Tibial artery (tissue), 4 donors: ENCODE measurements at regions not wholly inside any gene's neighbourhood (a gene's known extent, or its start where the extent isn't known, plus 50 kb on each side); places are given as distances from the start of the nearest gene placed in this dataset.

Experiments
- DNase-seq, 2 donors: peaks; one replicate each; pipeline ENCODE4 v3.0.0-alpha.2; 2019
- H3K27ac ChIP-seq, 2 donors: fragments of 200-600 bp; sonication (generic) in 1 of 2; 1 replicate in 1 of 2; 2 replicates in 1 of 2; pipeline ENCODE4 v1.5.1; 2018 to 2019; ENCODE audit warnings: mild to moderate bottlenecking in 1 of 2
- H3K27me3 ChIP-seq, 2 donors: fragments of 200-600 bp; sonication (generic) in 1 of 2; one replicate each; pipeline versions ENCODE4 v1.5.1 to v1.6.0; 2016 to 2019
- H3K36me3 ChIP-seq, 3 donors: fragments of 200-600 bp; sonication (generic) in 2 of 3; one replicate each; pipeline ENCODE4 v1.5.1; 2016 to 2019; ENCODE audit warnings: mild to moderate bottlenecking in 2 of 3
- H3K4me1 ChIP-seq, 4 donors: fragments of 200-600 bp; sonication (generic) in 2 of 4; 1 replicate in 3 of 4; 2 replicates in 1 of 4; pipeline ENCODE4 v1.5.1; 2016 to 2019
- H3K4me3 ChIP-seq, 2 donors: fragments of 200-600 bp; sonication (generic) in 1 of 2; 1 replicate in 1 of 2; 2 replicates in 1 of 2; pipeline ENCODE4 v1.5.1; 2018 to 2019; ENCODE audit warnings: mild to moderate bottlenecking in 2 of 2
- H3K9me3 ChIP-seq, 3 donors: fragments of 200-600 bp; sonication (generic) in 1 of 3; one replicate each; pipeline ENCODE4 v1.5.1; 2016 to 2019
- CTCF ChIP-seq, 2 experiments: fragments of 200-600 bp in 1 of 2; fragments of 450-650 bp in 1 of 2; IDR thresholded peaks; one replicate each; pipeline ENCODE4 v1.5.1; 2017 to 2019; ENCODE audit warnings: antibody characterized with exemption in 2 of 2, mild to moderate bottlenecking in 1 of 2, moderate library complexity in 1 of 2
- intact Hi-C: fragments of 100-400 bp; cut with DNase I; formaldehyde crosslinking; loops from one replicate; pipeline ENCODE4 v1.15.0; 2023; ENCODE audit warnings: low total_unique reads

DNA sequence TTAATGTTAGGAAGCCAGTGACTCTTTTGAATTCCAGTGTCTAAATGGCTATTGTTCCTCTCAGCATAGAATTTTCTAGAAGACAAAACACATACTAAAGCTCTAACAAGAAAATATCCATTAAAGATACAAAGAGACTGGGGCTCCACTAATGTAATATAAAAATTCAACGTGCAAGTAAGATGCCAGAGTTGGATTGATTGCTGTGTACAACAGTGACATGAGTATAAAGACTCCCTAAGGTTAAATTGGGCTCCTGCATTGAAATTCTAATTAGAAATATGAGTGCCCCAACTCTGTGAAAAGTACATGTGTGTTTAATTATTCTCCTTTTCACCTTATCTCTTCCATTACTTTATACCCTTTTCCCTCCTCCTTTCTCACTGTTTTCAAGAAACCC lies 253.6 kb upstream of the G2E3 start:
- Histone ChIP-seq H3K27ac (no peak overlapping the region), H3K4me1 (no peaks in the 10 kb centered on the region), H3K27me3 (no peaks in the 10 kb centered on the region), H3K4me3 (no peak overlapping the region), H3K36me3 (no peaks in the 10 kb centered on the region), H3K9me3 (no peaks in the 10 kb centered on the region)
- intact Hi-C loops: no loop called here
- no peak for DNase-seq
- TF ChIP-seq CTCF (IDR thresholded peaks at IDR 0.05): no peak

GRCh38 chr14:30309405-30309804 lies 249.6 kb upstream of the G2E3 start:
- H3K27me3 ChIP-seq: no peaks in the 10 kb centered on the region
- no peak for DNase-seq
- intact Hi-C loops: no loop called here
- H3K36me3 ChIP-seq: no peaks in the 10 kb centered on the region
- H3K4me1 ChIP-seq: no peaks in the 10 kb centered on the region
- TF ChIP-seq CTCF (IDR thresholded peaks at IDR 0.05): no peak
- H3K9me3 ChIP-seq: no peaks in the 10 kb centered on the region
- no peak overlapping the region for H3K27ac ChIP-seq
- no peak overlapping the region for H3K4me3 ChIP-seq

DNA sequence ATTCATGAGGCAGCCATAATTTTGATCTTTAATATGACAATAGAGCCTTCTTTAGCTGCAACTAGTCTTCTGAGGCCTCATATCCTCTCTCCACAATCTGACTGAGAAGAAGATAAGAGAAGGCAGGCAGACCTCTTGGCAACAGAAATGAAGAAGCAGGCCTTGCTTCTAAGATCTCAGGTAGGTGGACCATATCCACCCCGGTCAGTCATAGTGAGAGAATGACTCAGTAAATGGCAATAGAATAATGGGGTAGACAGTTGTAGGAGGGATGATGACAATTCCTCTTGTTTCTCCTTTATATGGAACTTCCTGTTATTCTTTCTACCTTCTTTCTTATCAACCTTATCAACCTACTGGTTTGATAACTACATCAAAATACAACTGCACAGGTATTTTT lies 246.7 kb upstream of the G2E3 start:
- no peaks in the 10 kb centered on the region for H3K4me1 ChIP-seq
- no peak for DNase-seq
- H3K36me3 ChIP-seq: no peaks in the 10 kb centered on the region
- H3K27me3 ChIP-seq: no peaks in the 10 kb centered on the region
- TF ChIP-seq CTCF (IDR thresholded peaks at IDR 0.05): no peak
- intact Hi-C loops: no loop called here
- peaks cover 0 to 12% (median 7%) of the 10 kb centered on the region in 3 donors for H3K9me3 ChIP-seq
- H3K4me3 ChIP-seq: no peak overlapping the region
- no peak overlapping the region for H3K27ac ChIP-seq

DNA sequence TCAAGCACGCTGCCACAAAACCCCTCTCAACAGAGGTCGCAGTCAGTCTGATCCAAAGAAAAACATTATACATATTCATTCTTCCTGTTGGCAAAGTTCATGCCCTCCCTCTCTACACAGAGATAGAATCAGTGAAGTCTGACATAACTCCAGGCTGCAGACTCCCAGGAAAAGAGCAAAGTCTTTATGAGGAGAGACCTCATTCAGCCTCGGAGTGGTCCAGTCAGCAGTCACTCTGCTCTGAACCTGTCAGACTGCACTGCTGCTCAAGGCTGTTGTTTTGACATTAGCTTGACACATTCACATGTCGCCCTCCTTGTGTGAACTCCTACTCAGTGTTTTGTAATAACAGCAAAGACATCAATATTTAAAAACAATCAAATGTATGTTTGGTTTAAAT lies 241.2 kb upstream of the G2E3 start:
- no peaks in the 10 kb centered on the region for H3K27me3 ChIP-seq
- H3K4me3 ChIP-seq: no peak overlapping the region
- peaks cover 0 to 12% (median 7%) of the 10 kb centered on the region in 3 donors for H3K9me3 ChIP-seq
- no peaks in the 10 kb centered on the region for H3K4me1 ChIP-seq
- no peak for TF ChIP-seq CTCF (IDR thresholded peaks at IDR 0.05)
- intact Hi-C loops: no loop called here
- H3K36me3 ChIP-seq: no peaks in the 10 kb centered on the region
- no peak for DNase-seq
- H3K27ac ChIP-seq: no peak overlapping the region

DNA sequence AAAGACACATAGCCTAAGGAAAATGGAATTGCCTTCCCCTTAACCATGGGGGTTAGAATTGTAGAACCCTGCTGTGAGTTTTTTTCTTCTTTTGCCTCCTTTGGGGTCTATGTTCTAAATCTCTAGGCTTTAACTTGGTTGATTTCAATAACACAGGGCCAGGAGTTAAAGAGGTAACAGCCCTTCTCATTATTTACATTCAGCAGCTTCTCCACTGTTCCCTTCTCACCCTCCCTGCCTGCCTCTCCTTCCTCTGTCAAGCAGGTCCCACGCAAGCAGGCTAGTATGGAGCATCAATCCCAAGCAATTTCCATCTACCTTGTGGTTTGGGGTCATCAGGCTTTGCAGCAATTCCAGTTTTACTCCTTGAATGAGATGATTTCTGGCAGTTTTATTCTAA lies 236.1 kb upstream of the G2E3 start:
- Histone ChIP-seq H3K36me3 (no peaks in the 10 kb centered on the region), H3K27ac (no peak overlapping the region), H3K9me3 (no peaks in the 10 kb centered on the region), H3K4me3 (no peak overlapping the region), H3K4me1 (no peaks in the 10 kb centered on the region), H3K27me3 (no peaks in the 10 kb centered on the region)
- intact Hi-C loops: no loop called here
- no peak for DNase-seq
- no peak for TF ChIP-seq CTCF (IDR thresholded peaks at IDR 0.05)

DNA sequence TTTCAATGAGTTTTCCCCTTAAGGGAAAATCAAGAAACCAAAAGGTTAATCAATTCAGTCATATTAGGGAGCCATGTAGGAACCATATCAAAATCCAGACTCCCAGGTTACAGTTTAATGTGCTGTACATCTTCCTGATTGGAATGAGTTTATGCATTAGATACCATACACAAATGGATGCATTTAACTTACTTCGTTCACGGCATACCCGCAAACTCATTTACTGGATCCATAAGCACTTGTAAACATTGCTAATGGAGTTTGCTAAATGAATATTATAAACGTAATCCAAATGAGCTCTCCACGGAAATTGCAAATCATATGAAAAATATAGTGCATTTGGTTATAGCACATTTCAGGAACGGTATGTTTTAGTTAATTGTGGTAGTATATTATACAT lies 228.9 kb upstream of the G2E3 start:
- no peaks in the 10 kb centered on the region for H3K9me3 ChIP-seq
- H3K27me3 ChIP-seq: no peaks in the 10 kb centered on the region
- no peak for DNase-seq
- intact Hi-C loops: no loop called here
- H3K4me3 ChIP-seq: no peak overlapping the region
- no peaks in the 10 kb centered on the region for H3K4me1 ChIP-seq
- H3K27ac ChIP-seq: no peak overlapping the region
- no peak for TF ChIP-seq CTCF (IDR thresholded peaks at IDR 0.05)
- H3K36me3 ChIP-seq: no peaks in the 10 kb centered on the region
